HL-60 (cell line): ENCODE measurements at regions not wholly inside any gene's neighbourhood (a gene's known extent, or its start where the extent isn't known, plus 50 kb on each side); places are given as distances from the start of the nearest gene placed in this dataset.

Experiments
- DNase-seq, 2 experiments: peaks; one replicate each; pipeline ENCODE4 v3.0.0-alpha.2; 2010 to 2020; ENCODE audit warnings: low read depth in 1 of 2, low spot score in 1 of 2
- H3K27ac ChIP-seq: fragments of 250-450 bp; sonication (Bioruptor Pico); replicated peaks from 2 replicates; pipeline ENCODE4 v1.5.1; 2020; ENCODE audit warnings: mild to moderate bottlenecking, moderate library complexity
- H3K27me3 ChIP-seq: fragments of 250-450 bp; sonication (Bioruptor Pico); 2 replicates; pipeline ENCODE4 v1.5.1; 2021; ENCODE audit warnings: mild to moderate bottlenecking, moderate library complexity; ENCODE audit not compliant: insufficient read depth, poor library complexity, severe bottlenecking
- H3K4me3 ChIP-seq: replicated peaks from 2 replicates; pipeline ENCODE4 v1.5.1; 2011; ENCODE audit warnings: mild to moderate bottlenecking, control low read depth, low read length; ENCODE audit not compliant: insufficient read depth
- GABPA ChIP-seq: IDR thresholded peaks from 2 replicates; pipeline ENCODE4 v1.6.1; 2012; ENCODE audit warnings: low read depth
- POLR2AphosphoS5 ChIP-seq: IDR thresholded peaks from 2 replicates; pipeline ENCODE4 v1.6.1; 2012; ENCODE audit warnings: low read depth
- SPI1 ChIP-seq: IDR thresholded peaks from 2 replicates; pipeline ENCODE4 v1.6.1; 2012; ENCODE audit warnings: low read depth, mild to moderate bottlenecking, borderline replicate concordance
- TF ChIP-seq, protein P1 (sequence below): IDR thresholded peaks from 2 replicates; pipeline ENCODE4 v1.6.1; 2012; ENCODE audit warnings: low read depth; ENCODE audit not compliant: insufficient replicate concordance
- TF ChIP-seq, protein P2 (sequence below): IDR thresholded peaks from one replicate; pipeline ENCODE4 v1.5.1; 2011; ENCODE audit warnings: low read length, control low read depth, inconsistent platforms; ENCODE audit not compliant: insufficient read depth

DNA sequence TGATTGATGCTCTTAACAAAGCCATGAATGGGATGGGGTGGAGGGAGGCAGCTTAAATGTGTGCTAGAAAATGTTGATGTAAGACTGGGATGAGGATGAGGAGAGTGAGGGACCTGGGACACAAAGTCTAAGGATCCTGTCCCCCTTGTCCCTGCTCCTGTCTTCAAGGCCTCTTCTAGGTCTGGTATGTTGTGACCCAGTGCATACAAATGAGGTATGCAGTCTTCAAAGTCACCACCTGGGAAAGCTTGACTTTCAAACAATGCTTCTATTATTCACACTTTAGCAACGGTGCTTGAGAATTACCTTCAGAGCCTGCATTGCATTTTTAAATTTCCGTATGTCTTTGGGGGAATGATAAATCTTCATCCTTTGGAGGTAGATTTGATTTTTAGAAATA is 88.4 kb upstream of the SLC34A2 start:
- Histone ChIP-seq H3K27ac (no peak overlapping the region), H3K4me3 (no peak overlapping the region), H3K27me3 (no peaks in the 10 kb centered on the region)
- TF ChIP-seq SPI1 (no peak), POLR2AphosphoS5 (no peak), GABPA (no peak)
- TF ChIP-seq, protein P1, sequence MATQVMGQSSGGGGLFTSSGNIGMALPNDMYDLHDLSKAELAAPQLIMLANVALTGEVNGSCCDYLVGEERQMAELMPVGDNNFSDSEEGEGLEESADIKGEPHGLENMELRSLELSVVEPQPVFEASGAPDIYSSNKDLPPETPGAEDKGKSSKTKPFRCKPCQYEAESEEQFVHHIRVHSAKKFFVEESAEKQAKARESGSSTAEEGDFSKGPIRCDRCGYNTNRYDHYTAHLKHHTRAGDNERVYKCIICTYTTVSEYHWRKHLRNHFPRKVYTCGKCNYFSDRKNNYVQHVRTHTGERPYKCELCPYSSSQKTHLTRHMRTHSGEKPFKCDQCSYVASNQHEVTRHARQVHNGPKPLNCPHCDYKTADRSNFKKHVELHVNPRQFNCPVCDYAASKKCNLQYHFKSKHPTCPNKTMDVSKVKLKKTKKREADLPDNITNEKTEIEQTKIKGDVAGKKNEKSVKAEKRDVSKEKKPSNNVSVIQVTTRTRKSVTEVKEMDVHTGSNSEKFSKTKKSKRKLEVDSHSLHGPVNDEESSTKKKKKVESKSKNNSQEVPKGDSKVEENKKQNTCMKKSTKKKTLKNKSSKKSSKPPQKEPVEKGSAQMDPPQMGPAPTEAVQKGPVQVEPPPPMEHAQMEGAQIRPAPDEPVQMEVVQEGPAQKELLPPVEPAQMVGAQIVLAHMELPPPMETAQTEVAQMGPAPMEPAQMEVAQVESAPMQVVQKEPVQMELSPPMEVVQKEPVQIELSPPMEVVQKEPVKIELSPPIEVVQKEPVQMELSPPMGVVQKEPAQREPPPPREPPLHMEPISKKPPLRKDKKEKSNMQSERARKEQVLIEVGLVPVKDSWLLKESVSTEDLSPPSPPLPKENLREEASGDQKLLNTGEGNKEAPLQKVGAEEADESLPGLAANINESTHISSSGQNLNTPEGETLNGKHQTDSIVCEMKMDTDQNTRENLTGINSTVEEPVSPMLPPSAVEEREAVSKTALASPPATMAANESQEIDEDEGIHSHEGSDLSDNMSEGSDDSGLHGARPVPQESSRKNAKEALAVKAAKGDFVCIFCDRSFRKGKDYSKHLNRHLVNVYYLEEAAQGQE: no peak
- TF ChIP-seq, protein P2, sequence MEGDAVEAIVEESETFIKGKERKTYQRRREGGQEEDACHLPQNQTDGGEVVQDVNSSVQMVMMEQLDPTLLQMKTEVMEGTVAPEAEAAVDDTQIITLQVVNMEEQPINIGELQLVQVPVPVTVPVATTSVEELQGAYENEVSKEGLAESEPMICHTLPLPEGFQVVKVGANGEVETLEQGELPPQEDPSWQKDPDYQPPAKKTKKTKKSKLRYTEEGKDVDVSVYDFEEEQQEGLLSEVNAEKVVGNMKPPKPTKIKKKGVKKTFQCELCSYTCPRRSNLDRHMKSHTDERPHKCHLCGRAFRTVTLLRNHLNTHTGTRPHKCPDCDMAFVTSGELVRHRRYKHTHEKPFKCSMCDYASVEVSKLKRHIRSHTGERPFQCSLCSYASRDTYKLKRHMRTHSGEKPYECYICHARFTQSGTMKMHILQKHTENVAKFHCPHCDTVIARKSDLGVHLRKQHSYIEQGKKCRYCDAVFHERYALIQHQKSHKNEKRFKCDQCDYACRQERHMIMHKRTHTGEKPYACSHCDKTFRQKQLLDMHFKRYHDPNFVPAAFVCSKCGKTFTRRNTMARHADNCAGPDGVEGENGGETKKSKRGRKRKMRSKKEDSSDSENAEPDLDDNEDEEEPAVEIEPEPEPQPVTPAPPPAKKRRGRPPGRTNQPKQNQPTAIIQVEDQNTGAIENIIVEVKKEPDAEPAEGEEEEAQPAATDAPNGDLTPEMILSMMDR: no peak
- DNase-seq: no peak

DNA sequence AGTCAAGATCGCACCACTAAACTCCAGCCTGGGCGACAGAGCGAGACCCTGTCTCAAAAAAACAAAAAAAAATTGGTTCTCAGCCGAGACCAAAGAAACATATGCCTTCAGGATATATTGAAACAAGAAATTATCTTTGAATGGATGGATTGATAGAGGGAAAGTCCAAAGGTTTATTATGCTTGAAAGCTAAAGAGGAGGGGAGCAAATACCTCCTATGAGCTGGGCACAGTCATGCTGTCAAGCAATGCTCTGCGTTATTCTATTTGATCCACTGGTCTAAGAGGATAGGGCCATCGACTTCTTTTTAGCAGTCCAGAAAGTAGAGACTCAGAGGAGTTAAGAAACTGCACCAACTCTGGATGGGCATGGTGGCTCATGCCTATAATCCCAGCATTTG is 85.9 kb upstream of the SLC34A2 start:
- no peaks in the 10 kb centered on the region for H3K27me3 ChIP-seq
- no peak for DNase-seq
- H3K27ac ChIP-seq: no peak overlapping the region
- TF ChIP-seq SPI1 (no peak), POLR2AphosphoS5 (no peak), GABPA (no peak)
- TF ChIP-seq, protein P2: no peak
- TF ChIP-seq, protein P1: no peak
- no peak overlapping the region for H3K4me3 ChIP-seq

DNA sequence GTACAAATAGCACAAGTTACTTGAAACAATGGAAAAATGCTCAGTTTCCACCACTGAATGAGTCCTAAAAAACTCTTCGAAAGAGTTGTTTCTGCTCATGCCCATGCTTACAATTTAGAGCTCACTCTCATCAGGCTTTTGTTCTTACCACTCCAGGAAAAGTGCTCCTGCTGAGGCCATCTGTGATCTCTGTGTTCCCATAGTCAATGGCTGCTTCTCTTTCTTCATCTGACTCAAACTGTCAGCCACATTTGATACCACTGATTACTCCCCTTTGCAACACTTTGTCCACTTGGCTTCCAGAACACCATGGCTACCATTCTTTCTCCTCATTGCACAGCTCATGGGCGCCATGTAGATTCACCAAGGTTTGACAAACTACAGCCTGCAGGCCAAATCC is 80.0 kb upstream of the SLC34A2 start:
- Histone ChIP-seq H3K27ac (no peak overlapping the region), H3K27me3 (no peaks in the 10 kb centered on the region), H3K4me3 (no peak overlapping the region)
- TF ChIP-seq, protein P1: no peak
- TF ChIP-seq POLR2AphosphoS5: no peak
- no peak for TF ChIP-seq GABPA
- TF ChIP-seq, protein P2: no peak
- TF ChIP-seq SPI1: no peak
- no peak for DNase-seq
